ENCODE measurements at regions not wholly inside any gene's neighbourhood (a gene's known extent, or its start where the extent isn't known, plus 50 kb on each side); places are given as distances from the start of the nearest gene placed in this dataset.

GRCh38 chrX:79592259-79592658, 225.1 kb upstream of the ITM2A start:
- no peaks in the 10 kb centered on the region for H3K9me3 ChIP-seq (ENCODE audit: low read depth)
- H3K4me1 ChIP-seq (ENCODE audit: insufficient read depth), result no peaks in the 10 kb centered on the region
- no peaks in the 10 kb centered on the region for H3K9me2 ChIP-seq (replicated peaks; ENCODE audit: insufficient read depth)
- no peak overlapping the region for H2AFZ ChIP-seq
- 23% methylated on average over 3 of the region's 3 CpGs for WGBS (ENCODE audit: low lambda C conversion rate, missing lambda C conversion rate)
- no peak overlapping the region for H3K4me2 ChIP-seq
- no peak for DNase-seq (ENCODE audit: low spot score)
- H4K20me1 ChIP-seq (ENCODE audit: insufficient read depth, poor library complexity, severe bottlenecking), result no peaks in the 10 kb centered on the region
- H3K27me3 ChIP-seq, result no peaks in the 10 kb centered on the region
- TF ChIP-seq EZH2phosphoT487 (IDR thresholded peaks at IDR 0.05; ENCODE audit: low read depth, severe bottlenecking, unreplicated experiment) (no peak), CTCF (IDR thresholded peaks at IDR 0.05; ENCODE audit: poor library complexity) (no peak), EZH2 (IDR thresholded peaks at IDR 0.05; ENCODE audit: borderline replicate concordance) (no peak)
- H3K4me3 ChIP-seq, result no peak overlapping the region
- H3K36me3 ChIP-seq (replicated peaks; ENCODE audit: insufficient read depth, low read depth), result no peaks in the 10 kb centered on the region
- no peaks in the 10 kb centered on the region for H3K79me2 ChIP-seq
- no peak overlapping the region for H3K27ac ChIP-seq

- no peak overlapping the region for H3K4me2 ChIP-seq
- no peaks in the 10 kb centered on the region for H3K4me1 ChIP-seq (ENCODE audit: insufficient read depth)
- H3K79me2 ChIP-seq, result no peaks in the 10 kb centered on the region
- no peak overlapping the region for H2AFZ ChIP-seq
- H3K9me3 ChIP-seq (ENCODE audit: low read depth), result no peaks in the 10 kb centered on the region
- no peak for DNase-seq (ENCODE audit: low spot score)
- no peak overlapping the region for H3K27ac ChIP-seq
- no peak overlapping the region for H3K4me3 ChIP-seq
- TF ChIP-seq EZH2 (IDR thresholded peaks at IDR 0.05; ENCODE audit: borderline replicate concordance) (no peak), CTCF (IDR thresholded peaks at IDR 0.05; ENCODE audit: poor library complexity) (no peak), EZH2phosphoT487 (IDR thresholded peaks at IDR 0.05; ENCODE audit: low read depth, severe bottlenecking, unreplicated experiment) (no peak)
- no peaks in the 10 kb centered on the region for H3K36me3 ChIP-seq (replicated peaks; ENCODE audit: insufficient read depth, low read depth)
- H3K9me2 ChIP-seq (replicated peaks; ENCODE audit: insufficient read depth), result no peaks in the 10 kb centered on the region
- no peaks in the 10 kb centered on the region for H3K27me3 ChIP-seq
- no peaks in the 10 kb centered on the region for H4K20me1 ChIP-seq (ENCODE audit: insufficient read depth, poor library complexity, severe bottlenecking)
Measured at GRCh38 chrX:79588233-79588632, 221.1 kb upstream of the ITM2A start.

- Histone ChIP-seq H3K4me2 (no peak overlapping the region), H3K4me1 (ENCODE audit: insufficient read depth) (no peaks in the 10 kb centered on the region), H3K36me3 (replicated peaks; ENCODE audit: insufficient read depth, low read depth) (no peaks in the 10 kb centered on the region), H3K4me3 (no peak overlapping the region), H3K9me2 (replicated peaks; ENCODE audit: insufficient read depth) (no peaks in the 10 kb centered on the region), H3K27ac (no peak overlapping the region), H3K79me2 (no peaks in the 10 kb centered on the region), H4K20me1 (ENCODE audit: insufficient read depth, poor library complexity, severe bottlenecking) (no peaks in the 10 kb centered on the region), H2AFZ (no peak overlapping the region), H3K9me3 (ENCODE audit: low read depth) (no peaks in the 10 kb centered on the region), H3K27me3 (no peaks in the 10 kb centered on the region)
- no peak for DNase-seq (ENCODE audit: low spot score)
- 36% methylated on average over 1 of the region's 1 CpG for WGBS (ENCODE audit: low lambda C conversion rate, missing lambda C conversion rate)
- no peak for TF ChIP-seq EZH2 (IDR thresholded peaks at IDR 0.05; ENCODE audit: borderline replicate concordance)
- TF ChIP-seq CTCF (IDR thresholded peaks at IDR 0.05; ENCODE audit: poor library complexity), result no peak
- TF ChIP-seq EZH2phosphoT487 (IDR thresholded peaks at IDR 0.05; ENCODE audit: low read depth, severe bottlenecking, unreplicated experiment), result no peak
Measured at GRCh38 chrX:79573760-79574159, 206.6 kb upstream of the ITM2A start.

DNA sequence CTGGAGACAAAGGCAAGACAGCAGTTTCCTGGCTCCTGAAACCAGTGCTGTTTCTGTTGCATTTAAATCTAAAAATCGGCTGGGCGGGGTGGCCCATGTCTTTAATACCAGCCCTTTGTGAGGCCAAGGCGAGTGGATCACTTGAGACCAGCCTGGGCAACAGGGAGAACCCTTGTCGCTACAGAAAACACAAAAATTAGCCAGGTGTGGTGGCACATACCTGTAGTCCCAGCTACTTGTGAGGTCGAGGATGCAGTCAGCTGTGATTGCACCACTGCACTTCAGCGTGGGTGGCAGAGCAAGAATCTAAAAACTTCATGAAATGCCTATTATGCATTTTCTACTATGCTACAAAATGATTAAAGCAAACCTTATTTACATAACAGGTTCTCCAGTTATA, 205.4 kb upstream of the ITM2A start:
- Histone ChIP-seq H3K9me2 (replicated peaks; ENCODE audit: insufficient read depth) (no peaks in the 10 kb centered on the region), H3K4me3 (no peak overlapping the region), H3K9me3 (ENCODE audit: low read depth) (no peaks in the 10 kb centered on the region), H4K20me1 (ENCODE audit: insufficient read depth, poor library complexity, severe bottlenecking) (no peaks in the 10 kb centered on the region), H3K79me2 (no peaks in the 10 kb centered on the region), H3K36me3 (replicated peaks; ENCODE audit: insufficient read depth, low read depth) (no peaks in the 10 kb centered on the region), H3K27ac (no peak overlapping the region), H3K4me1 (ENCODE audit: insufficient read depth) (no peaks in the 10 kb centered on the region), H3K4me2 (no peak overlapping the region), H3K27me3 (no peaks in the 10 kb centered on the region), H2AFZ (no peak overlapping the region)
- no peak for DNase-seq (ENCODE audit: low spot score)
- TF ChIP-seq EZH2phosphoT487 (IDR thresholded peaks at IDR 0.05; ENCODE audit: low read depth, severe bottlenecking, unreplicated experiment), result no peak
- TF ChIP-seq EZH2 (IDR thresholded peaks at IDR 0.05; ENCODE audit: borderline replicate concordance), result no peak
- TF ChIP-seq CTCF (IDR thresholded peaks at IDR 0.05; ENCODE audit: poor library complexity), result no peak
- 71% methylated on average over 6 of the region's 6 CpGs for WGBS (ENCODE audit: low lambda C conversion rate, missing lambda C conversion rate)

All from hepatocyte (in vitro differentiated cells).